ENCODE measurements at regions not wholly inside any gene's neighbourhood (a gene's known extent, or its start where the extent isn't known, plus 50 kb on each side); places are given as distances from the start of the nearest gene placed in this dataset.

DNA sequence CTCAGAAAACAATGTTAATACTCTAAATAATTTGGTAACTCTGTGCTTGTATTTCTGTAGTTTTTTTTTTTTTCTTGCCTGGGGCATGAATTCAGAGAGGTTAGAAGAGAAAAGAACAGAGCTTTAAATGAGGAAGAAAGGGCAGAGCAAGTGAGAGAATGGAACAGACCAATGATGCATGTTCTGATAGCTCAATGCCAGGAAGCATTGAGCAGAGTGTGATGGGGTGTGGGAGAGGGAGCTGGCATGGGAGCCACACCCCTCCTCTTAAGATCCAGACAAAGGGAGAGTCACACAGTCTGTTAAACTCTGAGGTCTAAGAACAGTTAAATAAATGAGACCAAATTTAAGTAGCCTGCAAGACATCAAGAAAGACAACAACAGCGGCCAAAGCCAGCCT is 538.6 kb downstream of the TUSC7 start:
- Histone ChIP-seq H3K18ac (ENCODE audit: extremely low read depth, low read length) (no peak overlapping the region), H4K5ac (ENCODE audit: insufficient read length, low read depth, low read length) (no peak overlapping the region), H4K8ac (ENCODE audit: extremely low read depth, insufficient read depth, low read length) (no peak overlapping the region), H2BK20ac (ENCODE audit: low read length) (no peak overlapping the region), H4K20me1 (replicated peaks in 1 of 2; ENCODE audit: control insufficient read depth in 1 of 2, insufficient read depth in 2 of 2, low read length in 2 of 2) (no peaks in the 10 kb centered on the region), H2BK12ac (ENCODE audit: low read depth, low read length) (no peak overlapping the region), H3K9ac (replicated peaks in 1 of 4; ENCODE audit: extremely low read depth in 1 of 4, low read depth in 3 of 4, low read length in 3 of 4) (no peak overlapping the region), H3K4ac (replicated peaks; ENCODE audit: insufficient read length, low read depth, low read length) (no peak overlapping the region), H3K79me1 (ENCODE audit: low read depth, low read length) (no peaks in the 10 kb centered on the region), H3K4me1 (replicated peaks in 1 of 4; ENCODE audit: control insufficient read depth in 3 of 4, insufficient read depth in 4 of 4, low read length in 3 of 4) (0 out of 7 replicates have a peak, but pooled peaks cover 0 to 2% (median 0%) of the 10 kb centered on the region in 4 experiments), H4K91ac (replicated peaks; ENCODE audit: insufficient read length, low read length) (no peak overlapping the region), H2AFZ (ENCODE audit: low read length) (no peak overlapping the region), H3K36me3 (ENCODE audit: control insufficient read depth in 2 of 4, insufficient read depth in 4 of 4, low read length in 3 of 4) (no peaks in the 10 kb centered on the region), H3K9me3 (ENCODE audit: insufficient read depth in 2 of 2, low read depth in 1 of 2, low read length in 1 of 2) (no peaks in the 10 kb centered on the region), H3K56ac (replicated peaks; ENCODE audit: insufficient read length, low read depth, low read length) (no peak overlapping the region), H2BK5ac (ENCODE audit: low read depth, low read length) (no peak overlapping the region), H3K27ac (ENCODE audit: low read depth, low read length) (no peak overlapping the region), H2BK120ac (replicated peaks; ENCODE audit: low read depth, low read length) (no peak overlapping the region), H2AK5ac (ENCODE audit: low read depth, low read length) (no peak overlapping the region), H3K23me2 (ENCODE audit: low read depth, low read length) (no peaks in the 10 kb centered on the region), H3K14ac (ENCODE audit: insufficient read length) (no peak overlapping the region), H3K23ac (ENCODE audit: insufficient read length) (no peak overlapping the region), H2BK15ac (ENCODE audit: low read length) (no peak overlapping the region), H3K27me3 (replicated peaks in 1 of 4; ENCODE audit: control insufficient read depth in 3 of 4, extremely low read depth in 1 of 4, insufficient read depth in 3 of 4, low read length in 3 of 4) (no peaks in the 10 kb centered on the region), H3K4me3 (ENCODE audit: extremely low read depth in 1 of 4, insufficient read depth in 2 of 4, low read depth in 3 of 4, low read length in 4 of 4) (no peak overlapping the region), H3K4me2 (ENCODE audit: insufficient read depth in 1 of 2, low read depth in 2 of 2, low read length in 2 of 2) (no peak overlapping the region), H3K79me2 (ENCODE audit: control insufficient read depth in 1 of 2, insufficient read depth in 2 of 2, low read length in 2 of 2) (no peaks in the 10 kb centered on the region)
- no peak for DNase-seq (ENCODE audit: low read depth in 1 of 2, low spot score in 2 of 2)
- WGBS, 2 experiments (ENCODE audit: extremely low coverage in 1 of 2, insufficient coverage in 1 of 2, insufficient read length in 1 of 2, insufficient replicate concordance in 2 of 2, low coverage in 1 of 2, low lambda C conversion rate in 2 of 2, missing lambda C conversion rate in 1 of 2), result 93% methylated on average over 1 of the region's 1 CpG; no CpG with 5 or more reads in 1 of the 2 experiments
- ChIA-PET CTCF (ENCODE audit: partially characterized antibody) (interaction anchor here (0.6 to 1.5 kb wide), 4 partner anchors 162 to 747 kb away, joined by 3 to 5 read pairs (median 3); no protein-coding TSS in a partner anchor), POLR2A (ENCODE audit: partially characterized antibody) (no interaction called here)
- FAIRE-seq, result no peak
- TF ChIP-seq NRF1 (IDR thresholded peaks at IDR 0.05; ENCODE audit: low read depth, low read length) (no peak), GABPA (IDR thresholded peaks at IDR 0.05; ENCODE audit: borderline replicate concordance, insufficient read depth, low read length) (no peak), EZH2 (IDR thresholded peaks at IDR 0.05; ENCODE audit: low read depth, low read length, severe bottlenecking) (no peak)
